ENCODE measurements at regions not wholly inside any gene's neighbourhood (a gene's known extent, or its start where the extent isn't known, plus 50 kb on each side); places are given as distances from the start of the nearest gene placed in this dataset.
"Not testable (repeated sequence)": the region's sequence is repeated elsewhere in the genome, so short reads cannot be mapped to it uniquely, and the experiment has no call there.

GRCh38 chr1:233722212-233722979 lies 108.5 kb downstream of the KCNK1 start:
- no peak for DNase-seq

GRCh38 chr1:233723387-233723786 lies 109.5 kb downstream of the KCNK1 start:
- DNase-seq = no peak

- DNase-seq = not testable (repeated sequence)
These were observed 110.3 kb downstream of the KCNK1 start for GRCh38 chr1:233724131-233724631.

GRCh38 chr1:233725423-233725822 lies 111.5 kb downstream of the KCNK1 start:
- no peak for DNase-seq

GRCh38 chr1:233728721-233729120 lies 114.8 kb downstream of the KCNK1 start:
- no peak for DNase-seq

GRCh38 chr1:233730380-233730779 lies 116.5 kb downstream of the KCNK1 start:
- DNase-seq = no peak

- no peak for DNase-seq
These were observed 116.9 kb downstream of the KCNK1 start for GRCh38 chr1:233730809-233731208.

GRCh38 chr1:233732206-233732605 lies 118.3 kb downstream of the KCNK1 start:
- no peak for DNase-seq

- DNase-seq = no peak
These were observed 120.5 kb downstream of the KCNK1 start for GRCh38 chr1:233734456-233734855.

- no peak for DNase-seq
These were observed 121.4 kb downstream of the KCNK1 start for GRCh38 chr1:233735331-233735730.

GRCh38 chr1:233735847-233736246 lies 121.9 kb downstream of the KCNK1 start:
- DNase-seq = no peak

GRCh38 chr1:233737341-233737740 lies 123.4 kb downstream of the KCNK1 start:
- DNase-seq = no peak

GRCh38 chr1:233738396-233738795 lies 124.5 kb downstream of the KCNK1 start:
- no peak for DNase-seq

- DNase-seq = no peak
These were observed 124.9 kb downstream of the KCNK1 start for GRCh38 chr1:233738850-233739249.

GRCh38 chr1:233744779-233745513 lies 131.0 kb downstream of the KCNK1 start:
- DNase-seq = no peak

- no peak for DNase-seq
These were observed 136.2 kb downstream of the KCNK1 start for GRCh38 chr1:233750139-233750538.

GRCh38 chr1:233759665-233760064 lies 144.8 kb upstream of the SLC35F3 start:
- no peak for DNase-seq

GRCh38 chr1:233764304-233764703 lies 140.2 kb upstream of the SLC35F3 start:
- not testable (repeated sequence) for DNase-seq

GRCh38 chr1:233777566-233777965 lies 126.9 kb upstream of the SLC35F3 start:
- no peak for DNase-seq

- DNase-seq = no peak
These were observed 124.4 kb upstream of the SLC35F3 start for GRCh38 chr1:233780049-233780448.

- no peak for DNase-seq
These were observed 121.4 kb upstream of the SLC35F3 start for GRCh38 chr1:233782937-233783586.

GRCh38 chr1:233787599-233787998 lies 116.9 kb upstream of the SLC35F3 start:
- no peak for DNase-seq

GRCh38 chr1:233788687-233789086 lies 115.8 kb upstream of the SLC35F3 start:
- no peak for DNase-seq

- no peak for DNase-seq
These were observed 114.4 kb upstream of the SLC35F3 start for GRCh38 chr1:233790121-233790520.

Data from HCEC 1CT (cell line).